GM12872 (cell line): ENCODE measurements at regions not wholly inside any gene's neighbourhood (a gene's known extent, or its start where the extent isn't known, plus 50 kb on each side); places are given as distances from the start of the nearest gene placed in this dataset.

ENCODE experiments used
- TF ChIP-seq, protein P1 (sequence below): IDR thresholded peaks from 3 replicates; pipeline ENCODE4 v1.5.1; 2011; ENCODE audit warnings: low read depth, mild to moderate bottlenecking, low read length, moderate library complexity; ENCODE audit not compliant: insufficient read depth

DNA sequence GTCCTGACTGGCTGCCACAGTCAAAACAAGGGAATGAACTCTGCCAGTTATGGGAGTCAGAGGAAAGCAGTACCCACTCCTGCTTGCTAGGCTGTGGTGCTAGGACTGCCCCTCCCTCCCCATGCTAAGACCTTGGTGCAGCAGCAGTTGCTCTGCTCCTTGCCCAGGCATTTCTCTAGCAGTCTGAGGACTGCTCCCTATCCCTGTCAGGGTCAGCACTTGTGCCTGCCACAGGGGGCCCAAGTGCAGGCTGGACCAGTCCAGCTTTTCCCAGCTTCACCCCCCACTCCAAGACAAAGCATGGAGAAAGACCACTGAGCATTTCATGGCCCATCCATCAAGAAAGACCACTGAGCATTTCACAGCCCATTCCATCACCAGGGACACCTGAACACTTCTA is 305.8 kb upstream of the CLEC14A start:
- TF ChIP-seq, protein P1, sequence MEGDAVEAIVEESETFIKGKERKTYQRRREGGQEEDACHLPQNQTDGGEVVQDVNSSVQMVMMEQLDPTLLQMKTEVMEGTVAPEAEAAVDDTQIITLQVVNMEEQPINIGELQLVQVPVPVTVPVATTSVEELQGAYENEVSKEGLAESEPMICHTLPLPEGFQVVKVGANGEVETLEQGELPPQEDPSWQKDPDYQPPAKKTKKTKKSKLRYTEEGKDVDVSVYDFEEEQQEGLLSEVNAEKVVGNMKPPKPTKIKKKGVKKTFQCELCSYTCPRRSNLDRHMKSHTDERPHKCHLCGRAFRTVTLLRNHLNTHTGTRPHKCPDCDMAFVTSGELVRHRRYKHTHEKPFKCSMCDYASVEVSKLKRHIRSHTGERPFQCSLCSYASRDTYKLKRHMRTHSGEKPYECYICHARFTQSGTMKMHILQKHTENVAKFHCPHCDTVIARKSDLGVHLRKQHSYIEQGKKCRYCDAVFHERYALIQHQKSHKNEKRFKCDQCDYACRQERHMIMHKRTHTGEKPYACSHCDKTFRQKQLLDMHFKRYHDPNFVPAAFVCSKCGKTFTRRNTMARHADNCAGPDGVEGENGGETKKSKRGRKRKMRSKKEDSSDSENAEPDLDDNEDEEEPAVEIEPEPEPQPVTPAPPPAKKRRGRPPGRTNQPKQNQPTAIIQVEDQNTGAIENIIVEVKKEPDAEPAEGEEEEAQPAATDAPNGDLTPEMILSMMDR, result no peak

DNA sequence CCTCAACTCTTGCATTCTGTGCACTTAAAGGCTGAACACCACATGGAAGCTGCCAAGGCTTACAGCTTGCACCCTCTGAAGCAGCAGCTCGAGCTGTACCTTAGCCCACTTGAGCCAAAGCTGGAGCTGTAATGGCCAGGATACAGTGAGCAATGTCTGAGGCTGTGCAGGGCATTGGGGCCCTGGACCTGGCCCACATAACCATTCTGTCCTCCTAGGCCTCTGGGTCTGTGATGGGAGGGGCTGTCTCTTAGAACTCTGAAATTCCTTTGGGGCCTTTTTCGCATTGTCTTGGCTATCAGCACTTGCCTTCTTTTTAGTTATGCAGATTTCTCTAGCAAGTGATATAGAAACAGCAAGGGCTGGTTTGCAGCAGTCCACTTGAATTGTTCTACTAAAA is 303.8 kb upstream of the CLEC14A start:
- TF ChIP-seq, protein P1, result no peak

DNA sequence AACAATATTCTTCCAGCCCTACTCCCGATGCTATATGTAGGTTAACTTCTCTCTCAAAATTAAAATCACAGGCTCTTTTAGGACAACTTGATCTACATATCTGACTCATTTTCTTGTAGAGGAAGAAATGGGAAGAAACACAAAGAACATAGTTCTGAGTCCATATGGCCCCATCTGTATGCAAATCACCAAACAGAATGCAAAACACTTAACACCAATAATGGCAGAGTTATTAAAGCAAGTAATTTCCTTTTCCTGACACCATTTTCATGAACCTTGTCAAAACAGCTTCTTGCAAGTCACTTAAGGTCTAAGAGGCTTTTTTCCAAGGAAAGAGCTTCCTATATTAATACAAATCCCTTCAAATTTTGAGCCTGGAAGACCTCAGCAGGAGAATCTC is 300.4 kb upstream of the CLEC14A start:
- TF ChIP-seq, protein P1, result no peak

DNA sequence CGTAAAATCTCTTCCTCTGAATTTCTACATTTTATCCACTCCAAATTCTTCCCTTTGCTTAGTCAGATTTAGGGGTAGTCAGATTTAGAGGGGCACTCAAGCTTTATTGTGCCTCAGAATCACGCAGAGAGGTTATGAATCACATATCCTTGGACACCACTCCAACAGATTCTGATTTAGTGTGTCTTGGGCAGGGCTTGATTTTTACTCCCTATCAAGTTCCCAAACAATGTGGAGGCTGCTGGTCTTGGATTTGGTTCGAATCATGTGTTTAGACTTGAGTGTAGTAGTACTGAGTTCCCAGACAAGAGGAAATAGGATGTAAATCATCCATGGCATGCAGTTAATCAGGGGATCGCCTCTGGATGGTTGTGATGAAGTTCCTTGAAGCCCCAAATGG is 298.1 kb upstream of the CLEC14A start:
- TF ChIP-seq, protein P1, result no peak

DNA sequence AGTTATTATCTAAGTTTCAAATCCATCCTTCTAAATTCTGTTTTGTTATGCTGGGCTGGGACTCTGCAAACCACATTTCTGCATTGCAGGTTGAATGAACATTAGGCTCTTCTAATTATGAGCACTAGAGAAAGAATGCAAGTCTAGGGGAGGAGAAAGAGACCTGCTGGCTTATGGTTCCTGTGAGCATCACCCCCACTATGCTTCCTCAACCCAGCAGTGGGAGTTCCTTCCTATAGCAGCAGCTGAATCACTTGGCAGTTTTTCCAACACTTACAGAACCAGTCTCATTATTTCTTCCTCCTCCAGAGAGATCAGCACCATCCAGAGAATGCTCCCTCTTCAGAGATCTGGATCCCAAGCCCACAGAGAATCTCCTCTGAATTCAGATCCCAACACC is 297.7 kb upstream of the CLEC14A start:
- TF ChIP-seq, protein P1, result no peak

DNA sequence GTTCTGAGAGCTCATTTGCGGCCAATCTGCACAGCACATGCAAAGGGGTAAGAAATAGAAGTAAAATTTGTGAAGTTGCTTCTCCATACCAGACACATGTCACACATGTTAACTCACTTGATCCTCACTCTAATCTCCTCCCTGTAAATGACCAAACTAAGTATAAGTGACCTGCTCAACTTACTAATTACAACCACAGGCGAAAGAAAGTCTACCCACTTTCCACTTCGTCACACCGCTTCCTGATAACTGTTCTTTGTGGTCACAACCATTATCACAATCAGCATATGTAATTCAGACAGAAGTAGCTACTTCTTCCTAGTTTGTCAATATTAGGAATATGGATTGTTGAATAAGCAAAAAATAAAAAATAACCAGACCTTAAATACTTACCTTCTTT is 293.7 kb upstream of the CLEC14A start:
- TF ChIP-seq, protein P1, result no peak

DNA sequence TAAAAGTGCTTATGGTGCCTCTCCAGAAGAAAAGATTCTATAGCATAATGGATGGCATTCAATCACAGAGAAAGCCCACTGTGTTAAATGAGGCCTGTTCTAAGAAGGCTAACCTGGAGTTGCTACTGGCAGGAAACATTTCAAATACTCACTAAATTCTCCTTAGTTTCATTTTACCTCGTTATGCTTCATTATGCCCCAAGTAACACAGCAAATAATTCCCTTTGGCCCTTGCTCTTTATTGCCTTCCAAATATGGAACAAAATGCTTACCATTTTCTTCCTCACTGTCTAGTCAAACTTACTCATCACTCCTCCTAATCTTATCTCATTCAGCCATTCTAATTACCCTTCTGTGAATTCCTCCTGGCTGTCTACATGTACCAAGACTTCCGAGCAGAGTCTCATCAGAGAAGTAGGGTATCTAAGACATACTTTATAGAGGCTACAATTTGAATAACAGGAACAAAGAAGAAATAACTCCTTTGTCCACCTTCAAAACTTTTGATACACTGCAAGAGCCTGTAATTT is 292.1 kb upstream of the CLEC14A start:
- TF ChIP-seq, protein P1, result no peak
